NCI-H510A treated with DMSO at 0.1 percent for 48 hours (cell line): ENCODE measurements at regions not wholly inside any gene's neighbourhood (a gene's known extent, or its start where the extent isn't known, plus 50 kb on each side); places are given as distances from the start of the nearest gene placed in this dataset.
"Not testable (repeated sequence)": the region's sequence is repeated elsewhere in the genome, so short reads cannot be mapped to it uniquely, and the experiment has no call there.

Experiments
- DNase-seq: peaks from one replicate; lab custom pipeline; 2025; lab: John Stamatoyannopoulos, UW

GRCh38 chr7:149633976-149634945 lies 136.7 kb upstream of the ZNF746 start:
- DNase-seq: no peak

GRCh38 chr7:149628361-149629149 lies 130.9 kb upstream of the ZNF746 start:
- DNase-seq: not testable (repeated sequence)

- DNase-seq: no peak
These were observed 130.3 kb upstream of the ZNF746 start for GRCh38 chr7:149627911-149628310.

- DNase-seq: no peak
These were observed 129.4 kb upstream of the ZNF746 start for GRCh38 chr7:149626972-149627371.

- DNase-seq: no peak
These were observed 128.4 kb upstream of the ZNF746 start for GRCh38 chr7:149625947-149626392.

- DNase-seq: peak; percentile 20
These were observed 127.8 kb upstream of the ZNF746 start for GRCh38 chr7:149625340-149625946.

GRCh38 chr7:149624419-149625339 lies 127.1 kb upstream of the ZNF746 start:
- peak; percentile 52 for DNase-seq

- DNase-seq: peak; percentile 0
These were observed 126.4 kb upstream of the ZNF746 start for GRCh38 chr7:149624006-149624405.

- DNase-seq: peak; percentile 8
These were observed 125.8 kb upstream of the ZNF746 start for GRCh38 chr7:149623262-149623997.

GRCh38 chr7:149622444-149623210 lies 125.0 kb upstream of the ZNF746 start:
- DNase-seq: no peak

GRCh38 chr7:149621776-149622175 lies 124.2 kb upstream of the ZNF746 start:
- no peak for DNase-seq

GRCh38 chr7:149620961-149621360 lies 123.4 kb upstream of the ZNF746 start:
- DNase-seq: no peak

- DNase-seq: no peak
These were observed 119.3 kb upstream of the ZNF746 start for GRCh38 chr7:149616898-149617297.

GRCh38 chr7:149615690-149616270 lies 118.2 kb upstream of the ZNF746 start:
- no peak for DNase-seq

GRCh38 chr7:149610441-149611011 lies 112.9 kb upstream of the ZNF746 start:
- DNase-seq: no peak

- no peak for DNase-seq
These were observed 110.6 kb upstream of the ZNF746 start for GRCh38 chr7:149608168-149608567.

- DNase-seq: no peak
These were observed 110.1 kb upstream of the ZNF746 start for GRCh38 chr7:149607683-149608082.

GRCh38 chr7:149606826-149607225 lies 109.2 kb upstream of the ZNF746 start:
- no peak for DNase-seq

GRCh38 chr7:149605696-149606095 lies 108.1 kb upstream of the ZNF746 start:
- DNase-seq: no peak
